Breast epithelium (tissue), 4 donors: ENCODE measurements at regions not wholly inside any gene's neighbourhood (a gene's known extent, or its start where the extent isn't known, plus 50 kb on each side); places are given as distances from the start of the nearest gene placed in this dataset.

Source experiments
- DNase-seq, 2 donors: peaks; one replicate each; pipeline ENCODE4 v3.0.0-alpha.2; 2019; ENCODE audit warnings: low spot score in 2 of 2
- H3K27ac ChIP-seq, 2 donors: fragments of 200-600 bp; sonication (generic) in 1 of 2; one replicate each; pipeline ENCODE4 v1.5.1; 2016 to 2019; ENCODE audit warnings: mild to moderate bottlenecking in 1 of 2
- H3K27me3 ChIP-seq, 2 donors: fragments of 200-600 bp; sonication (generic) in 1 of 2; one replicate each; pipeline versions ENCODE4 v1.5.1 to v1.6.0; 2017 to 2019; ENCODE audit warnings: control low read depth in 1 of 2, mild to moderate bottlenecking in 1 of 2
- H3K36me3 ChIP-seq: fragments of 200-600 bp; one replicate; pipeline ENCODE4 v1.5.1; 2019
- H3K4me1 ChIP-seq, 2 donors: fragments of 200-600 bp; sonication (generic); one replicate each; pipeline ENCODE4 v1.5.1; 2016 to 2019; ENCODE audit warnings: control low read depth in 1 of 2
- H3K4me3 ChIP-seq, 3 donors: fragments of 200-600 bp; sonication (generic); 1 replicate in 2 of 3; 2 replicates in 1 of 3; pipeline ENCODE4 v1.5.1; 2016 to 2019; ENCODE audit warnings: mild to moderate bottlenecking in 3 of 3, moderate library complexity in 2 of 3
- H3K9me3 ChIP-seq, 2 donors: fragments of 200-600 bp; sonication (generic) in 1 of 2; one replicate each; pipeline ENCODE4 v1.5.1; 2016 to 2019; ENCODE audit warnings: control low read depth in 1 of 2
- CTCF ChIP-seq, 3 donors: fragments of 450-650 bp; IDR thresholded peaks; one replicate each; pipeline ENCODE4 v1.5.1; 2016 to 2017; ENCODE audit warnings: antibody characterized with exemption in 3 of 3, mild to moderate bottlenecking in 3 of 3, moderate library complexity in 3 of 3
- POLR2A ChIP-seq: fragments of 450-650 bp; IDR thresholded peaks from one replicate; pipeline ENCODE4 v1.6.1; 2016; ENCODE audit warnings: antibody characterized with exemption, mild to moderate bottlenecking, moderate library complexity
- POLR2AphosphoS5 ChIP-seq, 3 donors: sonication (generic); formaldehyde crosslinking; IDR thresholded peaks; one replicate each; pipeline ENCODE4 v1.6.1; 2017; ENCODE audit warnings: antibody characterized with exemption in 3 of 3
- intact Hi-C: fragments of 100-400 bp; cut with DNase I; formaldehyde crosslinking; loops from one replicate; pipeline ENCODE4 v1.15.1; 2023; ENCODE audit warnings: low total_unique reads

- intact Hi-C loops = no loop called here
- Histone ChIP-seq H3K9me3 (peaks cover 0 to 6% of the 10 kb centered on the region in 2 donors), H3K4me3 (no peak overlapping the region), H3K36me3 (no peaks in the 10 kb centered on the region), H3K4me1 (no peaks in the 10 kb centered on the region), H3K27ac (no peak overlapping the region), H3K27me3 (no peaks in the 10 kb centered on the region)
- no peak for TF ChIP-seq CTCF (IDR thresholded peaks at IDR 0.05)
- TF ChIP-seq POLR2AphosphoS5 (IDR thresholded peaks at IDR 0.05) = no peak
- no peak for TF ChIP-seq POLR2A
- DNase-seq = no peak
These were observed 99.3 kb downstream of the CLDN1 start for GRCh38 chr3:190222916-190223315.

- intact Hi-C loops = no loop called here
- Histone ChIP-seq H3K27me3 (no peaks in the 10 kb centered on the region), H3K36me3 (no peaks in the 10 kb centered on the region), H3K27ac (no peak overlapping the region), H3K4me3 (no peak overlapping the region), H3K4me1 (no peaks in the 10 kb centered on the region), H3K9me3 (peaks cover 0 to 6% of the 10 kb centered on the region in 2 donors)
- DNase-seq = no peak
- TF ChIP-seq CTCF (IDR thresholded peaks at IDR 0.05) (no peak), POLR2AphosphoS5 (IDR thresholded peaks at IDR 0.05) (no peak), POLR2A (no peak)
These were observed 99.9 kb downstream of the CLDN1 start for GRCh38 chr3:190222360-190222759.

- Histone ChIP-seq H3K9me3 (peaks cover 0 to 6% of the 10 kb centered on the region in 2 donors), H3K27me3 (no peaks in the 10 kb centered on the region), H3K36me3 (no peaks in the 10 kb centered on the region), H3K4me3 (no peak overlapping the region), H3K27ac (no peak overlapping the region), H3K4me1 (no peaks in the 10 kb centered on the region)
- no peak for DNase-seq
- no peak for TF ChIP-seq CTCF (IDR thresholded peaks at IDR 0.05)
- TF ChIP-seq POLR2A = no peak
- no peak for TF ChIP-seq POLR2AphosphoS5 (IDR thresholded peaks at IDR 0.05)
- intact Hi-C loops = no loop called here
These were observed 99.7 kb upstream of the P3H2 start for GRCh38 chr3:190220362-190220761.

GRCh38 chr3:190217081-190217480 lies 96.4 kb upstream of the P3H2 start:
- intact Hi-C loops = no loop called here
- TF ChIP-seq CTCF (IDR thresholded peaks at IDR 0.05) = no peak
- no peak for TF ChIP-seq POLR2AphosphoS5 (IDR thresholded peaks at IDR 0.05)
- peaks cover 0 to 6% of the 10 kb centered on the region in 2 donors for H3K9me3 ChIP-seq
- no peaks in the 10 kb centered on the region for H3K36me3 ChIP-seq
- DNase-seq = no peak
- H3K27me3 ChIP-seq = no peaks in the 10 kb centered on the region
- H3K27ac ChIP-seq = no peak overlapping the region
- H3K4me3 ChIP-seq = no peak overlapping the region
- H3K4me1 ChIP-seq = no peaks in the 10 kb centered on the region

GRCh38 chr3:190213727-190214126 lies 93.0 kb upstream of the P3H2 start:
- no peaks in the 10 kb centered on the region for H3K4me1 ChIP-seq
- H3K4me3 ChIP-seq = no peak overlapping the region
- H3K9me3 ChIP-seq = no peaks in the 10 kb centered on the region
- no peak for DNase-seq
- TF ChIP-seq POLR2AphosphoS5 (IDR thresholded peaks at IDR 0.05) = no peak
- no peak for TF ChIP-seq CTCF (IDR thresholded peaks at IDR 0.05)
- no peak for TF ChIP-seq POLR2A
- no peak overlapping the region for H3K27ac ChIP-seq
- H3K27me3 ChIP-seq = no peaks in the 10 kb centered on the region
- H3K36me3 ChIP-seq = no peaks in the 10 kb centered on the region
- intact Hi-C loops = no loop called here
